ENCODE measurements at regions not wholly inside any gene's neighbourhood (a gene's known extent, or its start where the extent isn't known, plus 50 kb on each side); places are given as distances from the start of the nearest gene placed in this dataset.

DNA sequence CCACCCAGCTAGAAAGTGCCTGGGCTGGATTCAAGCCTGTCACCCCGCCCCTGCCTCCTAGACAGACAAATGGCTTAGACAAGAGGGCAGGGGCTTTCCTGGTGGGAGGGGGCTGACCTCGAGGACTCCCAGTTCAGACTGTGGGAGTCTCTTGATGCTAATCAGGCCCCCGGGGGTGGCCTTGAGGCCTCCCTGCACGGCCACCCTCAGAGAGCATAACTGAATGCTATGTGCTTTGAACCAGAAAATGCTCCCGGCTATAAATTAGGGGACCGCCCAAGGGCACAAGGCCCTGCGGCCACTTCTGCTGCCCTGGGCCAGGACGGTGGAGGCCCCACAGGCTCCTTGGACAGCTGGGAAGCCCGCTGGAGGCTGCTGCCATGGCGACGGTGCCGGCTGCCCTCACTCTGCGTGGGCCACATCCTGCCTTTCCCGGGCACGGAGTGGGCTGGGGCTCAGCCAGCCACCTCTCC lies 111.0 kb upstream of the NCOR2 start:
- Histone ChIP-seq H4K20me1 (ENCODE audit: insufficient read depth, low read length) (no peaks in the 10 kb centered on the region), H2BK20ac (ENCODE audit: low read depth, low read length) (no peak overlapping the region), H4K8ac (ENCODE audit: low read depth in 2 of 2, low read length in 2 of 2) (no peak overlapping the region), H2AK5ac (ENCODE audit: low read depth, low read length) (peak overlapping the region; percentile 82; the same call in 1 of the 2 replicates), H3K79me1 (ENCODE audit: low read depth in 1 of 2, low read length in 2 of 2) (peaks cover 0 to 4% of the 10 kb centered on the region in 2 experiments; a peak in 1 of 4 replicates), H3K23ac (ENCODE audit: low read depth, low read length) (no peak overlapping the region), H2BK120ac (ENCODE audit: low read depth, low read length) (no peak overlapping the region), H3K9ac (ENCODE audit: low read depth, low read length) (no peak overlapping the region), H4K91ac (ENCODE audit: insufficient read depth, low read depth, low read length) (no peak overlapping the region), H3K4me2 (ENCODE audit: low read depth, low read length) (no peak overlapping the region), H3K4ac (ENCODE audit: low read depth, low read length) (no peak overlapping the region; the same call in 1 of the 2 replicates), H3K4me3 (ENCODE audit: insufficient read depth, low read depth, low read length) (no peak overlapping the region), H3K18ac (ENCODE audit: low read depth, low read length) (no peak overlapping the region), H3K9me3 (ENCODE audit: control insufficient read depth, insufficient read depth, low read length) (no peaks in the 10 kb centered on the region), H2AFZ (replicated peaks; ENCODE audit: low read length, poor library complexity) (no peak overlapping the region), H3K27ac (ENCODE audit: insufficient read depth, low read length) (no peak overlapping the region), H2BK15ac (ENCODE audit: low read depth, low read length) (no peak overlapping the region), H3K27me3 (ENCODE audit: control insufficient read depth, insufficient read depth, low read length) (no peaks in the 10 kb centered on the region), H2AK9ac (replicated peaks; ENCODE audit: low read depth, low read length, poor library complexity) (no peak overlapping the region), H2BK5ac (ENCODE audit: low read depth, low read length, poor library complexity, severe bottlenecking) (no peak overlapping the region), H4K5ac (ENCODE audit: low read depth, low read length) (no peak overlapping the region), H3K36me3 (ENCODE audit: control insufficient read depth, insufficient read depth, low read length) (no peaks in the 10 kb centered on the region), H3K9me1 (ENCODE audit: insufficient read depth, low read length) (peaks cover 10% of the 10 kb centered on the region), H3K56ac (ENCODE audit: extremely low read depth, insufficient read depth, low read length) (no peak overlapping the region), H3K4me1 (ENCODE audit: control insufficient read depth, insufficient read depth, low read length) (peaks cover 28% of the 10 kb centered on the region), H3K14ac (replicated peaks; ENCODE audit: low read depth, low read length) (no peak overlapping the region)
- DNase-seq (no peak), ATAC-seq (ENCODE audit: low read depth) (no peak)
- dilution Hi-C loops (cut with HindIII; ENCODE audit: low sequenced_read_pairs, unreplicated experiment) (no loop called here), in situ Hi-C loops (cut with MboI; ENCODE audit: low sequenced_read_pairs) (no loop called here), intact Hi-C loops (cut with micrococcal nuclease) (no loop called here)
- TF ChIP-seq FOS (IDR thresholded peaks at IDR 0.05; ENCODE audit: low read depth, low read length) (no peak), RCOR1 (IDR thresholded peaks at IDR 0.05; ENCODE audit: insufficient replicate concordance, low read length) (no peak), MAZ (IDR thresholded peaks at IDR 0.05; ENCODE audit: borderline replicate concordance, low read depth, low read length) (no peak), MXI1 (IDR thresholded peaks at IDR 0.05; ENCODE audit: borderline replicate concordance, low read depth, low read length) (no peak), MAFK (IDR thresholded peaks at IDR 0.05; ENCODE audit: low read depth, low read length) (no peak), USF2 (IDR thresholded peaks at IDR 0.05; ENCODE audit: low read depth, low read length) (no peak), NFE2L2 (IDR thresholded peaks at IDR 0.05; ENCODE audit: low read depth, low read length) (no peak), RAD21 (IDR thresholded peaks at IDR 0.05; ENCODE audit: low read length) (no peak)
- WGBS, 2 experiments (ENCODE audit: extremely low coverage in 2 of 2, insufficient read length in 1 of 2), result 100% methylated on average over 2 of the region's 15 CpGs; no CpG with 5 or more reads in 1 of the 2 experiments
- ChIA-PET CTCF (no interaction called here), POLR2A (ENCODE audit: unreplicated experiment) (no interaction called here)
- BruUV-seq (replicated peaks), result no TSS peak

Measured in IMR-90 (cell line).